GM03348 (cell line): ENCODE measurements at regions not wholly inside any gene's neighbourhood (a gene's known extent, or its start where the extent isn't known, plus 50 kb on each side); places are given as distances from the start of the nearest gene placed in this dataset.

Experiments used
- DNase-seq: peaks from one replicate; pipeline ENCODE4 v3.0.0; 2012; ENCODE audit warnings: low spot score

DNA sequence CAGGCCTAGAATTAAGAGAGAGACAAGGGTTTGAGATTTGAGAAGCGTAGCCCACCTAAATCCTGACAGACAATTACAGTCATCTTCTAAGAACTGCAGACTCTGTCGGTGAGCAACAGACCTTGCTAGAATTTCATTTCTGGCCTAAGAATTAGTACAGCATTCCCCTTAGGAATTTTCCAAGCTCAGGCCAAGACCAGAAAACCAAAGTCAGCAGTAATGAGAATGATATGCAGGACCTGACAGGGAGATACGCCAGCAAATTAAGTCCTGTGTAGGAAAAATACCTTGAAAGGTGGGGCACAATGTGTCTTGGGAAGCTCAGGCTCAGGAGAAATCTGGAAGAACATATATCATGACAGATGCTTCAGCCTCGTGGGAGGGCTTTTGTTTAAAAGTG, 52.7 kb upstream of the HERPUD2 start:
- no peak for DNase-seq

DNA sequence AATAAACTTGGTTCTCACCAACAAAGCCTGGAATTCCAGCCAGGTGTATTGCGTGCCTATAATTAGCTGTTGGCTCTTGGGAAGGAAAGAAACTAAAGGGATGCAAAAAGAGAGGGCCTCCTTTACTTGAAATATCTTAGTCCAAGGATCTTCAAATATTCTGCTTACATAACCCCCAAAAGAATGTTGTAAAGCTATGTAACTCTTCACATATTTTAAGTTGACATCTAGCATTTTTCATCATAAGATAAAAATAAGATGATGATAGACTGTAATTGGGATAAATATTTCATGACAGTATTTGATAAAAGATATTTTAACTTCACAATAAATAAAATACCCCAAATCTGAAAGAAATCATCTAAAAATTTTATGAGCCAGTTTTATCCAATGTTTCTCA, 52.5 kb upstream of the SEPTIN7 start:
- DNase-seq: peak; percentile 24

DNA sequence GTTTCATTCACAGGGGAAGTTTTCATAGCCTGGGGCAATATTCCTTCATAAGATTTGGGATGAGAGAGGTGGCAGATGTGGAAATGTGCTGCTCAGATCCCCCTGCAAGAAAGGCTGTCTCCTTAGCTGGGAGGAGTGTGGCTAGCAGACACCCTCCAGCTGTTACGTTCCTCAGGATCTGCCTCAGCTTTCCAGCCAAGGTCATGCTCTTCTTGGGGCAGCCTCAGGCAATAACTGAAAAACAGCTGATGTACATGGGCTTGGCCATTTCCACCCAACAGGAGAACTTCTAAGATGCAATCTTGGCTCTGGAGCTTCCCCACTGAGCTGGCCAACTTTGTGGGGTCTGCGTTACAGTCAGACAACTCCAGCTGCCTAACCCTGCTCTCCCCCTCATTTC, 51.3 kb upstream of the SEPTIN7 start:
- DNase-seq: no peak
